ENCODE measurements at regions not wholly inside any gene's neighbourhood (a gene's known extent, or its start where the extent isn't known, plus 50 kb on each side); places are given as distances from the start of the nearest gene placed in this dataset.

DNA sequence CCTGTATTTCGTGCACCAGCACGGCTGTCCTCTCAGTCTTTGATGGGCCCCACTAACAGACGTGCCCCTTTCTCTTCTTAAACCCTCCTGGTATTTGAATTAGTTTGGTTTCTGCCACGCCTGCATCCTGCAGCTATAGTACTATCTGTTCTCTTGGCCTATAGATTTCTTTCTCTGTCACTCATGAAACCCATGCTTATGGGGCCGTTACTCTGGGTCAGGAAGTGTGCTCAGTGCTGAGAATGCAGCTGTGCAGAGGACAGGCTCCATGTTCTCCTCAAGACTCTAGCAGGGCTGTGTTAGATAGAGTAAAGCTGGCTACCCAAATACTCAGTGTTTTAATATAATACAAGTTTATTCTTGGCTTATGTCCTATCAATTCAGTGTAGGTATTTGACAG lies 180.0 kb downstream of the INSIG2 start:
- intact Hi-C loops (cut with DNase I): no loop called here
- no peak for ATAC-seq

GRCh38 chr2:118265873-118266455 lies 177.7 kb downstream of the INSIG2 start:
- no peak overlapping the region for H3K4me3 ChIP-seq
- no peak for DNase-seq
- intact Hi-C loops (cut with DNase I): no loop called here
- H3K4me1 ChIP-seq: no peaks in the 10 kb centered on the region
- no peaks in the 10 kb centered on the region for H3K36me3 ChIP-seq
- H3K27me3 ChIP-seq: peaks cover 0 to 15% (median 0%) of the 10 kb centered on the region in 9 donors
- 81 to 88% (median 86%) methylated on average over 3 of the region's 3 CpGs for WGBS, 4 donors
- H3K27ac ChIP-seq: no peak overlapping the region
- TF ChIP-seq, protein P1, sequence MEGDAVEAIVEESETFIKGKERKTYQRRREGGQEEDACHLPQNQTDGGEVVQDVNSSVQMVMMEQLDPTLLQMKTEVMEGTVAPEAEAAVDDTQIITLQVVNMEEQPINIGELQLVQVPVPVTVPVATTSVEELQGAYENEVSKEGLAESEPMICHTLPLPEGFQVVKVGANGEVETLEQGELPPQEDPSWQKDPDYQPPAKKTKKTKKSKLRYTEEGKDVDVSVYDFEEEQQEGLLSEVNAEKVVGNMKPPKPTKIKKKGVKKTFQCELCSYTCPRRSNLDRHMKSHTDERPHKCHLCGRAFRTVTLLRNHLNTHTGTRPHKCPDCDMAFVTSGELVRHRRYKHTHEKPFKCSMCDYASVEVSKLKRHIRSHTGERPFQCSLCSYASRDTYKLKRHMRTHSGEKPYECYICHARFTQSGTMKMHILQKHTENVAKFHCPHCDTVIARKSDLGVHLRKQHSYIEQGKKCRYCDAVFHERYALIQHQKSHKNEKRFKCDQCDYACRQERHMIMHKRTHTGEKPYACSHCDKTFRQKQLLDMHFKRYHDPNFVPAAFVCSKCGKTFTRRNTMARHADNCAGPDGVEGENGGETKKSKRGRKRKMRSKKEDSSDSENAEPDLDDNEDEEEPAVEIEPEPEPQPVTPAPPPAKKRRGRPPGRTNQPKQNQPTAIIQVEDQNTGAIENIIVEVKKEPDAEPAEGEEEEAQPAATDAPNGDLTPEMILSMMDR (IDR thresholded peaks at IDR 0.05): no peak
- TF ChIP-seq POLR2A (IDR thresholded peaks at IDR 0.05): no peak
- H3K9me3 ChIP-seq: no peaks in the 10 kb centered on the region
- ATAC-seq: no peak

More for the DNA sequence above, 180.0 kb downstream of the INSIG2 start:
- H3K36me3 ChIP-seq: no peaks in the 10 kb centered on the region
- no peak overlapping the region for H3K4me3 ChIP-seq
- H3K9me3 ChIP-seq: no peaks in the 10 kb centered on the region
- no peak overlapping the region for H3K27ac ChIP-seq
- H3K4me1 ChIP-seq: no peaks in the 10 kb centered on the region
- DNase-seq: no peak
- H3K27me3 ChIP-seq: peaks cover 0 to 19% (median 0%) of the 10 kb centered on the region in 9 donors
- WGBS, 4 donors: 54 to 65% (median 59%) methylated on average over 5 of the region's 5 CpGs
- no peak for TF ChIP-seq POLR2A (IDR thresholded peaks at IDR 0.05)
- TF ChIP-seq, protein P1 (IDR thresholded peaks at IDR 0.05): no peak

- intact Hi-C loops (cut with DNase I): no loop called here
- ATAC-seq (no peak), DNase-seq (no peak)
- Histone ChIP-seq H3K27ac (no peak overlapping the region), H3K36me3 (no peaks in the 10 kb centered on the region), H3K4me3 (no peak overlapping the region), H3K4me1 (no peaks in the 10 kb centered on the region), H3K9me3 (peaks cover 0 to 5% (median 0%) of the 10 kb centered on the region in 12 donors), H3K27me3 (peaks cover 0 to 15% (median 0%) of the 10 kb centered on the region in 9 donors)
- TF ChIP-seq, protein P1 (IDR thresholded peaks at IDR 0.05): no peak
- TF ChIP-seq POLR2A (IDR thresholded peaks at IDR 0.05): no peak
- 80 to 87% (median 83%) methylated on average over 7 of the region's 7 CpGs for WGBS, 4 donors
These were observed 176.1 kb downstream of the INSIG2 start for GRCh38 chr2:118264232-118264990.

- no peak overlapping the region for H3K4me3 ChIP-seq
- no peaks in the 10 kb centered on the region for H3K4me1 ChIP-seq
- intact Hi-C loops (cut with DNase I): no loop called here
- 77 to 83% (median 79%) methylated on average over 2 of the region's 2 CpGs for WGBS, 4 donors
- no peak overlapping the region for H3K27ac ChIP-seq
- no peak for TF ChIP-seq POLR2A (IDR thresholded peaks at IDR 0.05)
- TF ChIP-seq, protein P1 (IDR thresholded peaks at IDR 0.05): no peak
- peaks cover 0 to 18% (median 0%) of the 10 kb centered on the region in 9 donors for H3K27me3 ChIP-seq
- ATAC-seq (no peak), DNase-seq (no peak)
- H3K9me3 ChIP-seq: peaks cover 0 to 15% (median 0%) of the 10 kb centered on the region in 12 donors
- no peaks in the 10 kb centered on the region for H3K36me3 ChIP-seq
These were observed 169.4 kb downstream of the INSIG2 start for GRCh38 chr2:118257696-118258095.
